ENCODE measurements at regions not wholly inside any gene's neighbourhood (a gene's known extent, or its start where the extent isn't known, plus 50 kb on each side); places are given as distances from the start of the nearest gene placed in this dataset.

DNA sequence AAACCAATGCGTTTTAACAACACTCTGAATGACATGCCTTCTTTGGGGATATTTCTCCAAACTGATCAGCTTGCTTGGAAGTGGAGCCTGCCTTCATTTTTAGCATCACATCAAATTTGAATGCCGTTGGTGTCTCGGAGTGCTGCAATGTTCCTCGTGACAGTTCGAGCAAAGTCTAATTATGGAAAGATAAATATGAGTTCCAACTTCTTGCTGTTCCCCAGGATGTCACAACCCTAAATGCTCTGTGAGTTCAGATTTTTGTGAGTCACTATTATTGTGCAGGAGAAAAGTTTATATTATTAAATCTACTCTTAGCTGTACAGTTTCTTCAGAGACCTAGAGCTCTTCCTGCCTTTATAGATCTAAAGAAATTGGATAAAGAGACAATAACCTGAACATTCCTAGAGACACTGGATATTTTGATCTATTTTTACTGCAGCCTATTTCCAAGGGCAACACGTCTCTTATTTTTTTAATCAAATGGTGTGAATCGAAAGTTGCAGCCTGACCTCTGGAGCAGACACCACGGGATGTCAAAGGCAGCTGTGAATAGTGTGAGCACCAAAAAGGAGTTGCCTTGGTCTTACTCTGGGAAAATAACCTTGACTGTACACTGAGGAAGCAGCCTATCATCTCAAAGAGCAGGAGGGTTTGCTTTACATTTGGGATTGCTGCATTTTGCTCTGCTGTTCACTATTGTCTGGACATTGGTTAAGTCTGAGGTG lies 330.1 kb downstream of the TDRD15 start:
- 70 to 79% (median 73%) methylated on average over 8 of the region's 8 CpGs for WGBS, 3 donors
- TF ChIP-seq CTCF (IDR thresholded peaks at IDR 0.05), result no peak
- no peak overlapping the region for H3K27ac ChIP-seq
- intact Hi-C loops (cut with DNase I), result no loop called here
- ATAC-seq (no peak), DNase-seq (no peak)
- no peaks in the 10 kb centered on the region for H3K36me3 ChIP-seq (ENCODE audit: insufficient read depth in 1 of 2, low read depth in 1 of 2)
- no peak overlapping the region for H3K4me3 ChIP-seq
- no peaks in the 10 kb centered on the region for H3K27me3 ChIP-seq (ENCODE audit: insufficient read depth in 3 of 3, low read length in 2 of 3)
- H3K4me1 ChIP-seq, result no peaks in the 10 kb centered on the region
- H3K9me3 ChIP-seq, result no peaks in the 10 kb centered on the region

GRCh38 chr2:21454839-21455238 lies 331.1 kb downstream of the TDRD15 start:
- no peak for DNase-seq
- H3K4me1 ChIP-seq, result no peaks in the 10 kb centered on the region
- intact Hi-C loops (cut with DNase I), result no loop called here

GRCh38 chr2:21461754-21462240 lies 338.0 kb downstream of the TDRD15 start:
- H3K4me1 ChIP-seq, result no peaks in the 10 kb centered on the region
- H3K27me3 ChIP-seq (ENCODE audit: insufficient read depth in 3 of 3, low read length in 2 of 3), result no peaks in the 10 kb centered on the region
- 65 to 84% (median 72%) methylated on average over 3 of the region's 3 CpGs for WGBS, 3 donors
- DNase-seq, result no peak
- no peak for ATAC-seq
- no peak overlapping the region for H3K4me3 ChIP-seq
- TF ChIP-seq CTCF (IDR thresholded peaks at IDR 0.05), result no peak
- H3K36me3 ChIP-seq (ENCODE audit: insufficient read depth in 1 of 2, low read depth in 1 of 2), result no peaks in the 10 kb centered on the region
- no peak overlapping the region for H3K27ac ChIP-seq
- H3K9me3 ChIP-seq, result no peaks in the 10 kb centered on the region
- intact Hi-C loops (cut with DNase I), result no loop called here

More at GRCh38 chr2:21454839-21455238, 331.1 kb downstream of the TDRD15 start:
- H3K36me3 ChIP-seq (ENCODE audit: insufficient read depth in 1 of 2, low read depth in 1 of 2), result no peaks in the 10 kb centered on the region
- no peaks in the 10 kb centered on the region for H3K27me3 ChIP-seq (ENCODE audit: insufficient read depth in 3 of 3, low read length in 2 of 3)
- TF ChIP-seq CTCF (IDR thresholded peaks at IDR 0.05), result no peak
- H3K4me3 ChIP-seq, result no peak overlapping the region
- WGBS, 3 donors, result 71 to 76% (median 71%) methylated on average over 2 of the region's 2 CpGs
- no peaks in the 10 kb centered on the region for H3K9me3 ChIP-seq
- no peak overlapping the region for H3K27ac ChIP-seq
- no peak for ATAC-seq

GRCh38 chr2:21466341-21466927 lies 342.7 kb downstream of the TDRD15 start:
- H3K4me1 ChIP-seq, result no peaks in the 10 kb centered on the region
- H3K27ac ChIP-seq, result no peak overlapping the region
- H3K36me3 ChIP-seq (ENCODE audit: insufficient read depth in 1 of 2, low read depth in 1 of 2), result no peaks in the 10 kb centered on the region
- DNase-seq (no peak), ATAC-seq (no peak)
- intact Hi-C loops (cut with DNase I), result no loop called here
- WGBS, 3 donors, result 22 to 32% (median 31%) methylated on average over 1 of the region's 1 CpG
- H3K27me3 ChIP-seq (ENCODE audit: insufficient read depth in 3 of 3, low read length in 2 of 3), result no peaks in the 10 kb centered on the region
- H3K9me3 ChIP-seq, result no peaks in the 10 kb centered on the region
- H3K4me3 ChIP-seq, result no peak overlapping the region
- no peak for TF ChIP-seq CTCF (IDR thresholded peaks at IDR 0.05)

Measured in psoas muscle (tissue), 7 donors.